ENCODE measurements at regions not wholly inside any gene's neighbourhood (a gene's known extent, or its start where the extent isn't known, plus 50 kb on each side); places are given as distances from the start of the nearest gene placed in this dataset.

DNA sequence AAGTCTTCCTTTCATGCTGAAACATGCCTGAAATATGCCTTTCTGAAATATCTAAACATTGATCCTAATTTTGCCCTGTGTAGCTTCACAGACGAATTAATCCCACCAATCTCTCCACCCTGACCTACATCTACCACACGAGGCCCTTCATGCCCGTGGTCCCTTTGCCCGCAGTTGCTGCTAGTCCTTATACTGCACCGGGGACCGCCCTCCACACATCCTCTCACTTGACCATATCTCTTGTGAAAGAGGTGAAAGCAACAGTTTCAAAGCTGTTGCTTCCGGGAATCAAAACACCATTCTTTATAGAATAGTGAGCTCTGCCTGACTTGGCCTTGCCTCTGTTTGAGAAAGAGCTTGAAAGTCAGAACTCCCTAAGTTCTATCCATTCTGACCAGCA lies 499.5 kb downstream of the NTRK3 start:
- no peak for TF ChIP-seq POLR2A (IDR thresholded peaks at IDR 0.05; ENCODE audit: low read length)
- TF ChIP-seq GATA1 (IDR thresholded peaks at IDR 0.05; ENCODE audit: low read depth, low read length): no peak
